Thoracic aorta (tissue), 2 donors: ENCODE measurements at regions not wholly inside any gene's neighbourhood (a gene's known extent, or its start where the extent isn't known, plus 50 kb on each side); places are given as distances from the start of the nearest gene placed in this dataset.
"Not testable (repeated sequence)": the region's sequence is repeated elsewhere in the genome, so short reads cannot be mapped to it uniquely, and the experiment has no call there.

Experiments used
- ATAC-seq: fragments of 150-250 bp; one replicate; pipeline ENCODE4 v1.8.0; 2017; ENCODE audit warnings: low read depth; ENCODE audit not compliant: insufficient number of reproducible peaks, low FRiP score
- DNase-seq: peaks from one replicate; pipeline ENCODE4 v3.0.0-alpha.2; 2020; ENCODE audit warnings: low spot score
- H3K27ac ChIP-seq, 2 donors: fragments of 200-600 bp; sonication (generic); 1 replicate in 1 of 2; 2 replicates in 1 of 2; pipeline ENCODE4 v1.5.1; 2016; ENCODE audit warnings: mild to moderate bottlenecking in 2 of 2, moderate library complexity in 2 of 2
- H3K27me3 ChIP-seq: fragments of 200-600 bp; sonication (generic); replicated peaks from 2 replicates; pipeline ENCODE4 v1.6.0; 2016; ENCODE audit warnings: mild to moderate bottlenecking; ENCODE audit not compliant: insufficient read depth
- H3K36me3 ChIP-seq: fragments of 200-600 bp; sonication (generic); one replicate; pipeline ENCODE4 v1.5.1; 2016
- H3K4me1 ChIP-seq, 2 donors: fragments of 200-600 bp; sonication (generic); 1 replicate in 1 of 2; 2 replicates in 1 of 2; pipeline versions ENCODE4 v1.5.1 to v1.6.0; 2016; ENCODE audit warnings: low read depth in 2 of 2, mild to moderate bottlenecking in 1 of 2; ENCODE audit not compliant: control insufficient read depth in 1 of 2
- H3K4me3 ChIP-seq: fragments of 200-600 bp; sonication (generic); 2 replicates; pipeline ENCODE4 v1.5.1; 2016; ENCODE audit warnings: mild to moderate bottlenecking
- H3K9me3 ChIP-seq: fragments of 200-600 bp; sonication (generic); 2 replicates; pipeline ENCODE4 v1.5.1; 2016
- CTCF ChIP-seq: fragments of 200-600 bp; sonication (generic); IDR thresholded peaks from one replicate; pipeline ENCODE4 v1.5.1; 2019; ENCODE audit warnings: antibody characterized with exemption

GRCh38 chr3:165658027-165658426, 179.2 kb downstream of the BCHE start:
- Histone ChIP-seq H3K27ac (no peak overlapping the region), H3K9me3 (no peaks in the 10 kb centered on the region), H3K27me3 (no peaks in the 10 kb centered on the region), H3K4me1 (no peaks in the 10 kb centered on the region), H3K36me3 (no peaks in the 10 kb centered on the region), H3K4me3 (no peak overlapping the region)
- ATAC-seq (no peak), DNase-seq (no peak)
- TF ChIP-seq CTCF = no peak

- ATAC-seq = no peak
- H3K27ac ChIP-seq = no peak overlapping the region
- no peak for TF ChIP-seq CTCF
- no peaks in the 10 kb centered on the region for H3K27me3 ChIP-seq
- H3K4me3 ChIP-seq = no peak overlapping the region
- no peaks in the 10 kb centered on the region for H3K36me3 ChIP-seq
- no peak for DNase-seq
- H3K4me1 ChIP-seq = no peaks in the 10 kb centered on the region
- no peaks in the 10 kb centered on the region for H3K9me3 ChIP-seq
Measured at GRCh38 chr3:165653130-165653778, 184.0 kb downstream of the BCHE start.

GRCh38 chr3:165649282-165649681, 187.9 kb downstream of the BCHE start:
- not testable (repeated sequence) for H3K4me3 ChIP-seq, ATAC-seq, H3K9me3 ChIP-seq, H3K4me1 ChIP-seq, H3K27me3 ChIP-seq, DNase-seq, H3K36me3 ChIP-seq, H3K27ac ChIP-seq

GRCh38 chr3:165645191-165645590, 192.0 kb downstream of the BCHE start:
- no peak overlapping the region for H3K4me3 ChIP-seq
- no peaks in the 10 kb centered on the region for H3K9me3 ChIP-seq
- no peaks in the 10 kb centered on the region for H3K36me3 ChIP-seq
- DNase-seq (no peak), ATAC-seq (no peak)
- no peaks in the 10 kb centered on the region for H3K27me3 ChIP-seq
- no peak overlapping the region for H3K27ac ChIP-seq
- no peak for TF ChIP-seq CTCF
- H3K4me1 ChIP-seq = peaks cover 5 to 10% of the 10 kb centered on the region in 2 donors

GRCh38 chr3:165644331-165644730, 192.9 kb downstream of the BCHE start:
- no peaks in the 10 kb centered on the region for H3K36me3 ChIP-seq
- no peaks in the 10 kb centered on the region for H3K9me3 ChIP-seq
- no peak for ATAC-seq
- H3K27ac ChIP-seq = no peak overlapping the region
- H3K4me3 ChIP-seq = no peak overlapping the region
- TF ChIP-seq CTCF = no peak
- no peak for DNase-seq
- no peaks in the 10 kb centered on the region for H3K27me3 ChIP-seq
- H3K4me1 ChIP-seq = peaks cover 5 to 10% of the 10 kb centered on the region in 2 donors

GRCh38 chr3:165643425-165643824, 193.8 kb downstream of the BCHE start:
- TF ChIP-seq CTCF = no peak

More at GRCh38 chr3:165643425-165643824, 193.8 kb downstream of the BCHE start:
- Histone ChIP-seq H3K36me3 (no peaks in the 10 kb centered on the region), H3K9me3 (no peaks in the 10 kb centered on the region), H3K4me3 (peak overlapping the region; percentile 27), H3K27me3 (no peaks in the 10 kb centered on the region), H3K4me1 (peaks cover 5 to 10% of the 10 kb centered on the region in 2 donors), H3K27ac (peak overlapping the region in 1 of 2 donors; percentile 57)
- no peak for DNase-seq
- ATAC-seq = peak; percentile 11
